ENCODE measurements at regions not wholly inside any gene's neighbourhood (a gene's known extent, or its start where the extent isn't known, plus 50 kb on each side); places are given as distances from the start of the nearest gene placed in this dataset.

DNA sequence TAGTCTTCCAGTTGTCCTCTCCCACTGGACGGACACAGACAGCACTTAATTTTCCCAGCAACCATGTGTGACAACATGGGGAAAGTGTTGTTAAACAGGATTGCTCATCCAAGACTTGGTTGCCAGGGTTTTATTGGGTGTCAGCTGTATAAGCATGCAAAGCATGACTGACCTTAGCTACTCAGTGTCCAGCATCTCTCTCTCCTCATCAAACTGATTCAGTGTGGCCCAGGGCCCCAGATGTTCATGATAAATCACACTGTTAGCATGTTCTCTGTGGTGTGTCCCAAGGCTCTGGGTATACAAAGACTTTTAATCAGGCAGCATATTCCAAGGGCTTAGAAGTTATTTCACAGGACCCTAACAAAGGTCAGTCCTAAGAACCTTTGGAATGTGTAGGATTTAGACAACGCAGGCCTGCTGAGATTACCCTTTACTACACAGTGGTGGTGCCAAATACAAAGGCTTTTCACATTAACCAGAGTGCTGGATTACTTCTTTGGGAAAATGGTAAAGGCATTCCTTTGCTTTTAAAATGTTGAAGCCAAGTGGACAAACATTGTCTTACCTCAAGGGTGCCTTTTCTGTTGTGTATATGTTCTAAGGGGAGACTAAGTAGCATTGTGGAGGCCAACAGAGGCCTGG, 213.3 kb downstream of the GLUD2 start:
- Histone ChIP-seq H3K27me3 (ENCODE audit: control insufficient read depth, extremely low read depth, insufficient read depth, low read length) (no peaks in the 10 kb centered on the region), H3K9me1 (ENCODE audit: control insufficient read depth, extremely low read depth, insufficient read depth, low read length) (no peaks in the 10 kb centered on the region), H4K20me1 (ENCODE audit: control insufficient read depth, extremely low read depth, insufficient read depth, low read length) (no peaks in the 10 kb centered on the region), H3K79me2 (ENCODE audit: control insufficient read depth, insufficient read depth, low read length) (no peaks in the 10 kb centered on the region), H3K4me1 (ENCODE audit: control insufficient read depth, extremely low read depth, insufficient read depth, low read length) (no peaks in the 10 kb centered on the region), H3K9ac (ENCODE audit: control insufficient read depth, extremely low read depth, insufficient read depth, low read length) (no peak overlapping the region), H3K4me2 (ENCODE audit: control insufficient read depth, extremely low read depth, insufficient read depth, low read depth, low read length) (no peak overlapping the region), H2AFZ (ENCODE audit: control insufficient read depth, low read length) (no peak overlapping the region), H3K27ac (ENCODE audit: control insufficient read depth, insufficient read depth, low read length) (no peak overlapping the region), H3K36me3 (ENCODE audit: control insufficient read depth in 2 of 2, extremely low read depth in 1 of 2, insufficient read depth in 2 of 2, low read length in 2 of 2) (no peaks in the 10 kb centered on the region), H3K4me3 (ENCODE audit: control insufficient read depth in 2 of 3, extremely low read depth in 1 of 3, insufficient read depth in 2 of 3, low read depth in 1 of 3, low read length in 3 of 3) (no peak overlapping the region), H3K9me3 (ENCODE audit: control insufficient read depth, low read depth, low read length) (no peaks in the 10 kb centered on the region)
- DNase-seq (ENCODE audit: low read depth, low spot score) (no peak), FAIRE-seq (no peak)
- dilution Hi-C loops (cut with MboI; ENCODE audit: extremely low pct_ligation_motif_present, low sequenced_read_pairs), result no loop called here
- TF ChIP-seq EZH2 (IDR thresholded peaks at IDR 0.05; ENCODE audit: low read length), result no peak
- TF ChIP-seq, protein P1, sequence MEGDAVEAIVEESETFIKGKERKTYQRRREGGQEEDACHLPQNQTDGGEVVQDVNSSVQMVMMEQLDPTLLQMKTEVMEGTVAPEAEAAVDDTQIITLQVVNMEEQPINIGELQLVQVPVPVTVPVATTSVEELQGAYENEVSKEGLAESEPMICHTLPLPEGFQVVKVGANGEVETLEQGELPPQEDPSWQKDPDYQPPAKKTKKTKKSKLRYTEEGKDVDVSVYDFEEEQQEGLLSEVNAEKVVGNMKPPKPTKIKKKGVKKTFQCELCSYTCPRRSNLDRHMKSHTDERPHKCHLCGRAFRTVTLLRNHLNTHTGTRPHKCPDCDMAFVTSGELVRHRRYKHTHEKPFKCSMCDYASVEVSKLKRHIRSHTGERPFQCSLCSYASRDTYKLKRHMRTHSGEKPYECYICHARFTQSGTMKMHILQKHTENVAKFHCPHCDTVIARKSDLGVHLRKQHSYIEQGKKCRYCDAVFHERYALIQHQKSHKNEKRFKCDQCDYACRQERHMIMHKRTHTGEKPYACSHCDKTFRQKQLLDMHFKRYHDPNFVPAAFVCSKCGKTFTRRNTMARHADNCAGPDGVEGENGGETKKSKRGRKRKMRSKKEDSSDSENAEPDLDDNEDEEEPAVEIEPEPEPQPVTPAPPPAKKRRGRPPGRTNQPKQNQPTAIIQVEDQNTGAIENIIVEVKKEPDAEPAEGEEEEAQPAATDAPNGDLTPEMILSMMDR (optimal IDR thresholded peaks at IDR 0.05 in 1 of 3, IDR thresholded peaks at IDR 0.05 in 1 of 3, conservative IDR thresholded peaks at IDR 0.05 in 1 of 3; ENCODE audit: extremely low read depth in 1 of 3, insufficient read depth in 2 of 3, low read length in 3 of 3), result no peak

- Histone ChIP-seq H3K27ac (ENCODE audit: control insufficient read depth, insufficient read depth, low read length) (no peak overlapping the region), H3K27me3 (ENCODE audit: control insufficient read depth, extremely low read depth, insufficient read depth, low read length) (no peaks in the 10 kb centered on the region), H3K9me1 (ENCODE audit: control insufficient read depth, extremely low read depth, insufficient read depth, low read length) (no peaks in the 10 kb centered on the region), H3K9ac (ENCODE audit: control insufficient read depth, extremely low read depth, insufficient read depth, low read length) (no peak overlapping the region), H3K36me3 (ENCODE audit: control insufficient read depth in 2 of 2, extremely low read depth in 1 of 2, insufficient read depth in 2 of 2, low read length in 2 of 2) (no peaks in the 10 kb centered on the region), H3K4me1 (ENCODE audit: control insufficient read depth, extremely low read depth, insufficient read depth, low read length) (no peaks in the 10 kb centered on the region), H3K79me2 (ENCODE audit: control insufficient read depth, insufficient read depth, low read length) (no peaks in the 10 kb centered on the region), H4K20me1 (ENCODE audit: control insufficient read depth, extremely low read depth, insufficient read depth, low read length) (no peaks in the 10 kb centered on the region), H2AFZ (ENCODE audit: control insufficient read depth, low read length) (no peak overlapping the region), H3K4me3 (ENCODE audit: control insufficient read depth in 2 of 3, extremely low read depth in 1 of 3, insufficient read depth in 2 of 3, low read depth in 1 of 3, low read length in 3 of 3) (no peak overlapping the region), H3K4me2 (ENCODE audit: control insufficient read depth, extremely low read depth, insufficient read depth, low read depth, low read length) (no peak overlapping the region), H3K9me3 (ENCODE audit: control insufficient read depth, low read depth, low read length) (no peaks in the 10 kb centered on the region)
- no peak for TF ChIP-seq EZH2 (IDR thresholded peaks at IDR 0.05; ENCODE audit: low read length)
- TF ChIP-seq, protein P1 (optimal IDR thresholded peaks at IDR 0.05 in 1 of 3, IDR thresholded peaks at IDR 0.05 in 1 of 3, conservative IDR thresholded peaks at IDR 0.05 in 1 of 3; ENCODE audit: extremely low read depth in 1 of 3, insufficient read depth in 2 of 3, low read length in 3 of 3), result no peak
- dilution Hi-C loops (cut with MboI; ENCODE audit: extremely low pct_ligation_motif_present, low sequenced_read_pairs), result no loop called here
- no peak for FAIRE-seq
- DNase-seq (ENCODE audit: low read depth, low spot score), result no peak
Observed at GRCh38 chrX:121283921-121284320, 236.5 kb downstream of the GLUD2 start.

Data from keratinocyte (primary cell).